Activated CD4-positive, alpha-beta T cell treated with anti-CD3 and anti-CD28 coated beads for 24 hours (primary cell): ENCODE measurements at regions not wholly inside any gene's neighbourhood (a gene's known extent, or its start where the extent isn't known, plus 50 kb on each side); places are given as distances from the start of the nearest gene placed in this dataset.

Source experiments
- DNase-seq, 2 donors: peaks; one replicate each; pipeline ENCODE4 v3.0.0-alpha.2; 2020; ENCODE audit warnings: low read depth in 2 of 2

DNA sequence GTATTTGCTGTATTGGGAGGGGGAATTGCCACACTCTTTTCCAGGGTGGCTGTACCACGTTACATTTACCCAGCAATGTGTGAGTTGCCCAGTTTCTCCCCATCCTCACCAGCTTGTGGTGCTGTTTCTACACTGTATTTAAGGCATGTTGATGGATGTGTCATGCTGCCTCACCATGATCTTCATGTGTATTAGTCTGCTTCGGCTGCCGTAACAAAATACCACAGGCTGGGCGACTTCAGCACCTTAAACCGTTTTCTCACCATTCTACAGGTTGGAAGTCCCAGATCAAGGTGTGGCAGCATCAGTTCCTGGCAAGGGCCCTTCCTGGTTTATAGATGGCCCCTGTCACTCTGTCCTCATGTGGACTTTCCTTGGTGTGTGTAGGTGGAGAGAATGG, 169.7 kb downstream of the IGLL1 start:
- no peak for DNase-seq

DNA sequence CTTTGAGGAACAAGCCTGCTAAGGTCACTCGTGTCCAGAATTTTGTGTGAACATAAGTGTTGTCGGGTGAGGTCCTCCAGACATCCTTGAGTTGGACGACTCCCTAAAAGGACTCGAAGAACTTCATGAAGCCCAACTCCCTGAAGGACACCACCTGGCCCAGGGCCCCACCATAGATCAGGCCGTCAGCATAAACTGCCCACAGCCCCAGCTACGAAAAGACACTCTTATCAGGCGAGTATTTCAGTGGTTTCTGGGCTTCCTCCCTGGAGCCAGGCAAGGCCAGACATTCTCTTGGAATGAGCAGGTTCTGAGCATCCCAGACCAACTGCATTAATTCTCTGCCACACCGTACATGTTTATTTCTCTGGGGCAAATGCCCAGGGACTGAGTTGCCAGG, 170.1 kb downstream of the IGLL1 start:
- DNase-seq = no peak

DNA sequence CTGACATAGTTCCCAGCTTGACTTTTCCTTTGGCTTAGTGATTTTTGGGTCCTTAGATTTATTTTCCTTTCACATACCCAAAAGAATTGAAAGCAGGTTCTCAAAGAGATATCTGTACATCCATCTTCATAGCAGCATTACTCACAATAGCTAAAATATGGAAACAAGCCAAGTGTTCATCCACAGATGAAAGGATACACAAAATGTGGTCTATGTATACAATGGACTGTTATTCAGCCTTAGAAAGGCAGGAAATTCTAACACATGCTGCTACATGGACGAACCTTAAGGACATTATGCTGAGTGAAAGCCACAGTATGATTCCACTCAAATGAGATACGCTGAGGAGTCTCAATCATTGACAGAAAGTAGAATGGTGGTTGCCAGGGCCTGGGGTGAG, 171.8 kb downstream of the IGLL1 start:
- no peak for DNase-seq

DNA sequence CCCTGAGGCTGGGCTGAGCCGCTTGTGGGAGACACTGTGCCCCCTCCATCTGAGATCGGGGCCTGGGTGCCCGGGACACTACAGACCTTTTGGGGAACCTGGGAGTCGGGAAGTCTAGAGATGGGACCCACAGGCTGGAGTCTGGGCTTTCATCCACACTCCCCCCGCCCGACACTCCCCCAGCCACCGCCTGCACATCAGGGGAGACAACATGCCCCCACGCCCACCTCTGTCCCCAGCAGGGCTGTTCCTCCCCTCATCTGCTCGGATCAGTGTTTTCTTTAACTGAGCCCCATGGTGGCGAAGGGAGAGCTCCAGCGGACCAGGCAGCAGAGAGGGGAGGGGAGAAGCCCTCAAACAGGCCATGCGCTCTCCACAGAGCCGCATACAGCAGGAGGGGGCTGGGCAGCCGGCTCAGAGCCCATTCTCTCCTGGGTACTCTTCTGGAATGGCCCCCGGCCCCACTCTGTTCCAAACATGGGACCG, 174.7 kb downstream of the IGLL1 start:
- no peak for DNase-seq

DNA sequence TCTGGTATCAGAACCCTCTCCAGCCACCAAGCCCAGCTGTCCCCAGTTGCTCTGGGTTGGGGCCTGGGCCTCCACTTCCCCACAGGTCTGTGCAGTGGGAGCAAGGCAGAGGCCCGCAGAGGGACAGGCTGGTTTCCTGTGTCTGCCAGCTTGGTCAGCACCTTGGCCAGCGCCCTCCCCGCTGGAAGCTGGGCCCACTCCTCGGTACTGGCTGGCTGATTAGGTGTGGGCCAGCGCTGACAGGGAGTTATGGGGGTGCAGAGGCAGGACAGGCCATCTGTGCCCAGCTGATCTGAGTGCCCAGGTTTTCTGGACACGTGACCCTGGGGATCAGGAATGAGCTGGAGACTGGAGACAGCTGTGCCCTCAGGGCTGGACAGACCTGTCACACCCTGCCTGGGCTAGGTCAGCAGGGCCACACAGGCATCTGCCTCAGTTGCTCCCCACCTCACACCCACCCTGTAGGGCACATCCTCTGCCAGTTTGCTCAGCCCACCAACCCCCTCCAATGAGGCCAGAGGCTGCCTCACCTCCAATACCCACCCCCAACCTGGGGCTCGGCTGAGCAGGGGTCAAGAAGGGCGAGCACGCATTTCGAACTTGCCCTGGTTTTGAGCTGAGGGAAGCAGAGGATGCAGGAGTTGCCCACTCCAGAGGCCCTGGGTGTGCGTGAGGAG, 175.3 kb downstream of the IGLL1 start:
- DNase-seq = no peak

DNA sequence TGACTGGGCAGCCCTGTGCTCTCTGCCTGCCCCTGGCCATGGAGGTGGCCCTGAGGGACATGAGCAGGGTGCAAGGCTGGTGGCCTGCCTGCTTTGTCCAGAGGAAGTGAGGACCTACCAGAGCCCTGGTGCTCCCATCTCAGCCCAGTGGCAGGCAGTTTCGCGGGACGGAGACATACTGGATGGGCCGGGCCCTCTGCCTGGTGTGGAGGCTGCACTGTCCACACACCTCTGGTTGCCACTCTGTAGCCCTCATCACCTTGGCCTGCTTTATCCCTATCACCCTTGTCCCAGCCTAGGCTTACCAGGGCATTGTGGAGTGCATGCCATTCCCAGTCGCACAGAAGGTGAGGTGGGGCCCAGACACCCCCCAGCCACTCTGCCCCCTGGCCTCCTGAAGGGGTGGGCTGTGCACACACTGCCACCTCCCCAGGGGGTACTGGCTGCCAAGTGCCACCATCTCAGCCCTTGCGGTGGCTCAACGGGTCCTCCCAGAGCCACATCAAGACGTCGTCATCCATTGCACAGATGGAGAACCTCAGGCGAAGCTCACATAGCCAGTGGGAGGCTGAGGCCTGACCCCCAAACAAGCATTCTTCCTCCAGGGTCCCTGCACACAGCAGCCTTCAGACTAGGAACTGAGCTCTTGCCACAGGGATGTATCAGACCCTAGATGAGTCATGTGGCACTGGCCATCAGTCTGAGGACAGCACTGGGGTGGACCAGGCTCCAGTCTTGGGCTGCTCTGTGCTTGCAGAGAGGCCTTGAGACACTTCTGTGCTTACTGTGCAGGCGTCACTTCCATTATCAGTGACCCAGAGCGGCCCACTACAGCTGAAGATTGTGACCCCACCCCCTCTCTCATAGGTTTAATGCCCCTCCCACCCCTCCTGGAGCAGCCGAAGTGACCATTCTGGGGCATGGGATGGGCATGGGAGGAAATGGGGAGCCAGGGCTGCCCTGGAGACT, 176.1 kb downstream of the IGLL1 start:
- DNase-seq = no peak

DNA sequence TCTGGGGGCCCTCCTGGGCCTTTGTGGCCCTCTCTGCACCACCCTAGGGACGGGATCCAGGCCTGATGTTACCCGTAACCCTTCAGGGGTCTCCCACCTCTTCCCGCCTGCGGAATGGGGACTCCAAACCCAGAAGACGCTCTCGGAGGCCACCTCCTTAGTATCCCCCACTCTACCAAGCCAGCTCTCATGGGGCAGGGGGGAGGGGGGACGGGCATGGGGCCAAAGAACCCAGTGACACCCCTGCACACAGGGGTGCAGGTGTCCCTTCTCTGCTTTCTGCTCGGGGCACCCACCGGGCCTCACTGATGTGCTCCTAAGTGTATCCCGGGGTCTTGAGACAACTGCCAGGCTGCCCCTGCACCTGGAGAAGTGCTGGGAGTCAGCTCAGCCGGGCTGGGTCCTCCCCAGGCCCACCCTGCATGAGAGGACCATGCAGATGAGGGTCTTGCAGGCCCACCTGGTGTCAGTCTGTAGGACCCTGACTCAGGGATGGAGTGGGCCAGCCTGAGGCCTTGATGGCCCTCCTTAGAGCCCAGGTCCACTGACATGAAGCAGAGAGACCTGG, 176.9 kb downstream of the IGLL1 start:
- no peak for DNase-seq

DNA sequence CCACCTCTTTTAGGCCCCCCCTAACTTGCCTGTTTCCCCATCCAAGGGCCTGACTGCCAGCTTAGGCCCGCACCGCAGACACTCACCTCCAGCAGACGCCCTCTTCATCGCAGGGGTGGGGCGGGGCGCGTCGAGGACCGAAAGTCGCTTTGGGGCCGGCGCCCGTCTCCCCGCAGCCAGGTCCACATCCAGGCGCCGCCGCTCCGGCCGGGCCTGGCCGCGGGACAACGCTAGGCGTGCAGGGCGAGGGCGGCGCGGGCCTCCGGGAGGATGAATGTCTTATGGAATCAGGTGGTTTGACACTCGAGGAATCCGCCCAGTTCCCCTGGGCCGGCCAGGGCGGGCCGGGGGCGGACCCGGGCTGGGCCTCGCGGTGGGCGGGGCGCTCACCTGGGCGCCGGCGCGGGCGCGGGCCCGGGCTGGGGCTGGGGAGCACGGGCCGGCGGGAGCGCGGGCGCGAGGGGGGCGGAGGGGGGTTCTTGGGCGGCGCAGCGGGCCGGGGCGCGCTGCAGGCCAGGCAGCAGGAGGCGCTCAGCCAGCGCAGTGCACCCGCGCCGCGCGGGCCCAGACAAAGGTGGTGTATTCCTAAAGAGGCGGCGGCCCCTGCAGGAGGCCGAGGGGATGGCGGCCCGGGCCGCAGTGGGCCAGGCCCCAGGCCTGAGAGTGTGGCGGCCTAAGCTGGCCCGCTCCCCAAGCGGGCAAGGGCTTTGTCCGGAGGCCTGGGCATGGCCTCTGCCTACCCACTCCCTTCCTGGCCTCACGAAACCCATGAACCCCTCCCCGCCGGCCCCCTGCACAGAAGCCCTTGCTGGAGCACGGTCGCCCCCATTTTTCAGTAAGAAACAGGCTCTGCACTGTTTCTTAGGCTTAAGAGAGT, 177.6 kb downstream of the IGLL1 start:
- DNase-seq = peak; percentile 31 to 38

DNA sequence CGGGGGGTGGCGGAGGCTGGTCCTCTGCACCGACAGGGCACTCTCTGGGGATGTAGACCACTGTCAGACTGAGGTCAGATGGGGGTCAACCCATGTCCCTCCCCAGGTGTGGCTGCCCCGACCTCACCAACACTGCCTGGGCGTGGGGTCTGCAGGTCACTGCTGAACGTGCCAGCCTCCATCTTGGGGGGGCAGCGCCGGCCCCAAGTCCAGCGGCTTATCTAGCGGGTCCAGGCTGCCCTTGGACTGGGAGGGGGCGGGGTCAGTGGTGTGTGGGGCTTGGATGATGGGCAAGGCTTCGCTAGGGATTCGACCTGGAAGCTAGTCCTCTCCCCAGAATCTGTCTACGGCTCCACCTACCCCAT, 178.2 kb downstream of the IGLL1 start:
- DNase-seq = no peak

DNA sequence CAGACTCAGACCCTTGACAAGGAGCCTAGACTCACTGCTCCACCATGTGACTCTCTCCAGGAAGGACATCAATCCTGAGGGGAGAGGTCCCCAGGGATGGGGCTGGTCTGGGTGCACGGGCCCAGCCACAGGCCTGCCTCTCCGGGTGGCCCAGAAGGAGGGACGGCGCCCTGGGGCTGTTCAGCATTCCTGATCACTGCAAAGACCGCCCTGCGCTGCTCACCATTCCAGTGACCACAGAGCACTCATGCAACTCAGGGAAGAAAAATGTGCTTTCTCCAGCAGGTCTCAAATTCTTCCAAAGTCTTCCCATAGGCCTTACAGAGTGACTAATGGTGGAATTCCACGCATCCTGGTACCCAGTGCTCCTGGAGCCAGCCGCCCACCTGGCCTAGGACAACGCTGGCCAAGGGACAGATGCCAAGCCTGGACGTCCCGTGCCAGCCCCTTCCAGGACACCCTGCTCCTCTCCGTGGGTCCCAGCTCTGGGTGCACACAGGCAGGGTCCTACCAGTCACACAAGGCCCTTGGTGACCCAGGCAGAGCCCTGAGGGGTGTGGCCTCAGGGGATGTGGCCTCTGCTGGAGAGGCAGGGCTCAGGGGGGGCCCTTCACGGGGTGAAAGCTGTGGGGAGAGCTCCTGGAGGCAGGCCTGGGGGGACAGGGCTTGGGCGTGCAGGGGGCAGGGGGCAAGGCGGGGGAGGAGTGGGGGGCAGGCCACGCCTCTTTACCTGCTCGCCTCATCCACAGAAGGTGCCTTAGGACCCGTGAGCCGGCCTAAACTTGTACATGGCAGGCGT, 178.8 kb downstream of the IGLL1 start:
- no peak for DNase-seq

DNA sequence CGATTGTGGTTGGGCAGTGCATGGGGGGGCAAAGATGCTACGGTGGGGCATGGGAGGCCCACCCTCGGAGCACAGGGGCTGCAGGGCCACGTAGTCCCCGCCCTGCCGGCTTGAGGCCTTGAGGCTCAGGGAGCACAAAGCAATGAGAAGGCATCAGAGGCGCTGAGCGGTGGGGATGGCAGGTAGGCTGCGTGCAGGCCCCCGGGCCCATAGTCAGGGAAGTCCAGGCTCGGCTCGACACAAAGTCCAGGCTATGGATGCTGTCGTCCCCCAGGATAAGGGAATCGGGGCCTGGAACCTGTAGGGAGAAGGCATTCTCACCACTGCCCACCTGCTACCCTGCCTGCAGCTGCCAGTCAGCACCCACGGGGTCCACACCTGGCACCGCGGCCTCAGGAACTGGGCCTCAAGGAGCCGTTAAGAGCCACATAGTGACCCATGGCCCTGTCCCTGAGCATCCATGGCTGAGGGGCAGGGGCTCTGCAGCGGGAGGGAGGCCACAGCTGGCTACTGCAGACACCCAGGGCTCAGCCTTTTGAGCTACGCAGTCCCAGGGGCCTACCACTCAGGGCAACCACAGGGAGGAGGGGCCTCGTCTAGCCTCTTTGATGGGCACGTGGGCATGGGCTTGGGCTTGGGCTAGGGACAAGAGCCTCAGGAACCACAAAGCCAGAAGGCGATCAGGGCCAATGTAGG, 179.7 kb downstream of the IGLL1 start:
- no peak for DNase-seq

DNA sequence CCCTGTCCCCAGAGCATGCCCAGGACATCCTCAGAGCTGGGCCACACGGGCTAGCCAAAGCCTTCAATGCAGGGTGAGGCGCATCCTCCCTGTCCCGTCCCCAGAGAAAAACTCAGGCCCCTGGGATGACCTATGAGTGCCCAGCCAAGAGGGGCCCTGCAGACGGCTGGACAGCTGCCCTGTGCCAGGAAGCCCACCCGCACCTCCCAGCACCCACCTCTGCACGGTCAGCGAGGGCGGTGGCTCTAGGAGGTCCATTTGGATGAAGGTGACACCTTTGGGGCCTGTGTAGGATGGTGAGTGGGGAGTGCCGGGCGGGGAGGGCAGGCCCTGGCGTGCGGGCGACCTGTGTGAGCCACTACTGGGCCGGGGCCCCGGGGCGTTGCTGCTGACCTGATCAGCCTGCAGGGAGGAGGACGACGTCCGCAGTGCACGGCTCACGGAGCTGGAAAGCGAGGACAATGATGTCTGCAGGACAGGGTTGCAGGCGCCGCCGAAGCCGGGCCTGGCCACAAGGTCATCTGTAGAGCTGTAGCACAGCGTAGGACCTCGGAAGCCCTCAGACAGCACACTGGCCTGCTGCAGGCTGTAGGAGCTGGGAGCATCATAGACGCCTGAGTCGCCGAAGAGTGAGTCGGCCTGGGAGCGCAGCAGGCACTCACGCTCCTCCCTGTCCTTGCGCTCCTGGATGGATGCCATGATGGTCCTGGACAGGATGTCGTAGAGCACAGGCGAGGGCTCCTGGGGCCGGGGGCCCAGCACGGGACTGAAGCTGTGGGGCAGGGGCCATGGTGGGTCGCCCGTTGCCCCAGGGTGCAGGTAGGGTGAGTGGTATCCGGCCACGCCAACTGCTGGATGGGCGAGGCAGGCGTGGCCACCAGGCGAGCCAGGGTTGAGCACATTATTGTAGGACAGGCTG, 180.5 kb downstream of the IGLL1 start:
- DNase-seq = no peak

DNA sequence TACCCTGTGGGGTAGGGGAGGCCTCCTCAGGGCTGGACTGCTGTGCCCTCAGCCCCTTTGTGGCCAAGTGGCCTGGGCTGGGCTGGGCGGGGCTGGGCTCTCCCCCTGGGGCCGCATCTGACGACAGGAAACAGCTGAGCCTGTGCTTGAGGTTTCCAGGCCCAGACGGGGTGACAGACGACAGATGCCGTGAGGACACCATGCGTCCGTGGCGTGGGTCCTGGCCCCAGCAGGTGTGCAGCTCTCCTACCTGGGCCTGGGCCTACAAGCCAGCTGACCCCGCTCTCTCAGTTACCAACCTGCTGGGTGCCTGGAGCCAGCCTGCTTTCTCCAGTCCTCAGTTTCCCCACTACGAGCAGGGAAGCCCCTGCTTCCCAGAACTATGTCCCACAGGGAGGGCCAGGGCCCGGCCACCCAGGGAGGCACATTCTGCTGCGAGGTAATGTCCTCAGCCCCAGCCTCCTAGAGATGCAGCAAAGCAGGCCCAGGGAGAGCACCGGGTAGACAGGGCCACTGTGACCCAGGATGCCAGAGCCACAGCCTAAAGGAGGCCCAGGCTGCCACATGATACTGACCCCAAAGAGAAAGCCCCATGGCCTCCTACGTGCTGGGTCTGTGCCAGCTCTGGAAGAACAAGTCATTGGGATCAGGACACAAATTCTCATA, 181.3 kb downstream of the IGLL1 start:
- DNase-seq = no peak

DNA sequence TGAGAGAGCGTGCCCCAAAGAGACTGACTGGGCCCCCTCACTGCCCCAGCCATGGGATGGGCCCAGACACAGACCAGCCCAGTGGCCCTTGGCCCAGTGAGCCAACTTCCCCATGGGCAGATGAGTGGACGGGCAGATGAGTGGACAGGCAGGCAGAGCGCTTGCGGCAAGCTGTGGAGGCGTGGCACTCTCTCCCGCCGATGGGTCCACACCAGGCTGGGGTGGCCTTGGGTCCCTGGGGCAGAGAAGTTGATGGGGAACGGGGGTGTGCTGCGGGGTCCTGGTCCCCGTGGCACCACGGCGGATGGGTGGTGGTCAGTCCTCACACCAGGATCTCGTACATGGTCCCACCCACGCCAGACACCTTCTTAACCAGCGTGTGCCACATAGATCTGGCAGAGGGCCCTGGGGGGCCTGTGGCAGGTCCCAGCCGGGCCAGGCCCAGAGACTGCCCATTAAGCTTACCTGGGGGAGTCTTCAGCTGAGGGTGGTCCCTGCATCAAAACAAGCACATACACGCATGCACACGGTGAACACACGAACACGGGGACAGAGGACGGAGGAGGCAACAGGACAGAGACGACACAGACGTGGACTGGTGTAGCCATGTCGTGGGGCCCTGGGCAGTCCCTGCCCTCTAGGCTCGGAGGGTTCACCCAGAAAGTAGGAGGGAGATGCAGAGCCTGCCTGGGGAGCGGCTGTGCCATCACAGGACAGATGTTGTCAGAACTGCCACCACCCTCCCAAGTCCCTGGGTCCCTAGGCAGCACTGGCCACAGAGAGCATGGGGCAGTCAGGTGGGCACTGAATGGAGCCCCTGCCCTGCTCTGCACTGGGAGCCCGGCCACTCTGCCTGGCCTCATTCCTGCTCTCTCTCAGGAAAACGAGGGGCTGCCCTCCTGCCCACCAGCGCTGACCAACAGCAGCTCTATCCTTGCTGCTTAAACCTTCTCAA, 182.2 kb downstream of the IGLL1 start:
- no peak for DNase-seq

DNA sequence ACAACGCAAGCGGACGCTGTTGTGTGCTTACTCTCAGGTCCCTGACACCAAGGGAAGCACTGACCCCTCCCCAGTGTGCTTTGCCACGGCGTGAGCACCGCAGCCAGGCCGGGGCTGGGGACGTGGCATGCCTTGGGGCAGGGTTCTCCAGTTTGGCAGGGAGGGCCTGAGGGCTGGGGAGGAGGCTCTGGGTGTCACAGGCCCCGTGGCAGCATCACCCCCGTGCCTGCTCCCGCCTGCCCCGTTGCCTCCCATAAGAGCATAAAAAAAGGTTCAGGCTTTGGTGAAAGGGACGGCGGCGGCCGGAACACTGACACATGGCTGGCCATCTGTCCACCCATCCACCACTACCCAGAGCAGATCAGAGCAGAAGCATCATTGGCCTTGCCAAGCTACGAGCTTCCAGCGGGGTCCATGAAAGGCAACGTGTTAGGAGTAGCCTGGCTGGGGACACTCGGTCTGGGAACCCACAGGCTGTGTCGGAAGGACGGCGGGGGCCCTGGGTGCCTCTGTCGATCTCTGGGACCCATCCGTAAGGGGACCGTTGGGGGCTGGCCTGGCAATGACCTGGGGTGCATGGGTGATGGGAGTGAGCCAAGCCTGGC, 183.0 kb downstream of the IGLL1 start:
- no peak for DNase-seq

DNA sequence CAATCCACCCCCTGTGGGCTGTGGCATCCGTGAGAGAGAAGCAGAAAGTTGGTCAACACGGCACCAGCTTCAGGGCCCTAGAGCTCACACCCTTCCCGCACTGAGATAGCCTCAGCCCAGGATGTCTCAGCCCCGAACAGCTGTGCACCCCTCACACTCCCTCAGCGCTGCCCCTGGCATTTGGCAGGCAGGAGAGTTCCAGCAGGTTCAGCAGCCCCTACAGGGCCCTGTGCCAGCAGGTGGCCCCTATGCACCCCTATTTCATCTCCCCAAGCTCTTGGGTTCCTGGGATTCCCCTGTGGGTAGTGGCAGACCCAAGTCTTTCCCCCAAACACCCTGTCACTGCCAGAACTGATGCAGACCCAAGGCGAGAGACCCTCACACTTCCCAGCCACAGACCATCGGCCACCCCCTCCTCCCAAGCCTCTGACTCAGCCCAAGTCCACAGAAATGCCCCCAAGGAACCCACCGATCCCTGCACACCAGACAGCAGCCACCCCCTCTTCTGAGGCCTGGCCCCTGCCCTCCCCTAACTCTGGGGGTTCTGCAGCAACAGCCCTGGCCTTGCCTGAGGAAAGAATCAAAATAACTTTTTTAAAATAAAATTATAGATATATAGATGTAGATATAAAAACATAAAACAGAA, 183.6 kb downstream of the IGLL1 start:
- no peak for DNase-seq
